HepG2 (cell line): ENCODE measurements at regions not wholly inside any gene's neighbourhood (a gene's known extent, or its start where the extent isn't known, plus 50 kb on each side); places are given as distances from the start of the nearest gene placed in this dataset.

ENCODE experiments used
- ATAC-seq: fragments of 200-7000 bp; cut with Tn5 transposase; 3 replicates; pipeline ENCODE4 v1.9.1; 2020; ENCODE audit warnings: mild to moderate bottlenecking, moderate library complexity
- BruUV-seq: library from RNA; stranded (reverse); fragments of 400-500 nt; replicated peaks from 2 replicates; lab custom pipeline; 2021; lab: Mats Ljungman, UMichigan
- CTCF ChIA-PET: fragments of 300-600 bp; formaldehyde crosslinking; extraction: SDS; loops from one replicate; lab custom pipeline; 2021; ENCODE audit warnings: low total read pairs, inconsistent platforms, low intra/inter-chr PET ratio; lab: Yijun Ruan, JAX
- POLR2A ChIA-PET: fragments of 350-600 bp; sonication (Branson Sonifier 250); formaldehyde crosslinking; loops from one replicate; lab custom pipeline; 2020; ENCODE audit warnings: antibody characterized with exemption, inconsistent platforms; lab: Yijun Ruan, JAX
- DNase-seq: peaks from one replicate; pipeline ENCODE4 v3.0.0-alpha.2; 2015; ENCODE audit warnings: low spot score
- FAIRE-seq: peaks from 3 replicates; lab custom pipeline; 2011; peaks lifted over from hg19 to GRCh38; lab: Jason Lieb, UNC
- H2AFZ ChIP-seq: one replicate; pipeline ENCODE4 v1.6.1; 2011; ENCODE audit warnings: low read length, inconsistent platforms
- H3K27ac ChIP-seq: fragments of 300-600 bp; 3 replicates; pipeline ENCODE4 v1.8.0; 2011; ENCODE audit warnings: mixed run types, mild to moderate bottlenecking, mixed read lengths, low read length, inconsistent platforms; ENCODE audit not compliant: insufficient read depth; ENCODE audit errors: extremely low read length
- H3K27me3 ChIP-seq, 2 experiments: fragments of 200-600 bp in 1 of 2; 2 replicates in 1 of 2; 3 replicates in 1 of 2; pipeline versions ENCODE4 v1.6.0 to v1.8.0; 2011; ENCODE audit warnings: low read length in 2 of 2, mild to moderate bottlenecking in 2 of 2, moderate library complexity in 2 of 2, inconsistent platforms in 1 of 2; ENCODE audit not compliant: insufficient read depth in 2 of 2, control insufficient read depth in 1 of 2
- H3K36me3 ChIP-seq, 2 experiments: fragments of 200-600 bp in 1 of 2; replicated peaks in 1 of 2; 2 replicates in 1 of 2; 3 replicates in 1 of 2; pipeline versions ENCODE4 v1.5.1 to v1.8.0; 2011; ENCODE audit warnings: low read length in 2 of 2, inconsistent platforms in 1 of 2; ENCODE audit not compliant: insufficient read depth in 2 of 2, control insufficient read depth in 1 of 2
- H3K4me1 ChIP-seq: 2 replicates; pipeline ENCODE4 v1.5.1; 2012; ENCODE audit warnings: low read length, inconsistent platforms; ENCODE audit not compliant: insufficient read depth
- H3K4me2 ChIP-seq: 2 replicates; pipeline ENCODE4 v1.6.0; 2011; ENCODE audit warnings: low read depth, low read length, inconsistent platforms
- H3K4me3 ChIP-seq, 3 experiments: fragments of 200-600 bp in 1 of 3; sonication (generic), shearing (Covaris generic) in 1 of 3; replicated peaks in 1 of 3; 2 replicates each; pipeline ENCODE4 v1.5.1; 2011 to 2016; ENCODE audit warnings: low read length in 3 of 3, inconsistent platforms in 2 of 3, low read depth in 2 of 3, mild to moderate bottlenecking in 2 of 3, control low read depth in 1 of 3, mixed read lengths in 1 of 3; ENCODE audit not compliant: insufficient read depth in 1 of 3
- H3K79me2 ChIP-seq: one replicate; pipeline ENCODE4 v1.6.1; 2011; ENCODE audit warnings: low read length, inconsistent platforms; ENCODE audit not compliant: insufficient read depth
- H3K9ac ChIP-seq: 2 replicates; pipeline ENCODE4 v1.6.0; 2011; ENCODE audit warnings: mild to moderate bottlenecking, low read depth, low read length, inconsistent platforms; ENCODE audit not compliant: insufficient read depth
- H3K9me3 ChIP-seq: 2 replicates; pipeline ENCODE4 v1.5.1; 2012; ENCODE audit warnings: mild to moderate bottlenecking, low read length
- H4K20me1 ChIP-seq: 2 replicates; pipeline ENCODE4 v1.6.0; 2011; ENCODE audit warnings: inconsistent platforms, mild to moderate bottlenecking, low read length, moderate library complexity; ENCODE audit not compliant: insufficient read depth
- BCL6 ChIP-seq: IDR thresholded peaks from 2 replicates; pipeline ENCODE4 v1.6.1; 2016; ENCODE audit warnings: missing genetic modification reagents, missing compliant biosample characterization
- BRF2 ChIP-seq: sonication (generic); formaldehyde crosslinking; IDR thresholded peaks from 2 replicates; pipeline ENCODE4 v1.8.1; 2022; ENCODE audit warnings: mild to moderate bottlenecking, missing genetic modification reagents
- CCDC6 ChIP-seq: sonication (generic); formaldehyde crosslinking; IDR thresholded peaks from 2 replicates; pipeline ENCODE4 v1.8.1; 2022; ENCODE audit warnings: mild to moderate bottlenecking, missing genetic modification reagents, moderate library complexity
- CHD4 ChIP-seq: fragments of 200-600 bp; sonication (generic); IDR thresholded peaks from 2 replicates; pipeline ENCODE4 v1.7.0; 2017; ENCODE audit warnings: mild to moderate bottlenecking, low read length, borderline replicate concordance
- GTF3A ChIP-seq: sonication (generic); formaldehyde crosslinking; conservative IDR thresholded peaks from 2 replicates; pipeline ENCODE4 v1.4.0; 2020; ENCODE audit warnings: mild to moderate bottlenecking, missing genetic modification reagents
- HDAC6 ChIP-seq: fragments of 200-600 bp; sonication (generic); IDR thresholded peaks from 2 replicates; pipeline ENCODE4 v1.7.0; 2017; ENCODE audit warnings: mild to moderate bottlenecking, antibody characterized with exemption, low read length, low read depth
- IRX3 ChIP-seq: sonication (generic); formaldehyde crosslinking; IDR thresholded peaks from 2 replicates; pipeline ENCODE4 v1.8.1; 2023; ENCODE audit warnings: mild to moderate bottlenecking, low read depth, missing genetic modification reagents, borderline replicate concordance
- KAT7 ChIP-seq: IDR thresholded peaks from 2 replicates; pipeline ENCODE4 v1.6.1; 2018; ENCODE audit warnings: borderline replicate concordance, missing compliant biosample characterization
- KDM2A ChIP-seq: sonication (generic); formaldehyde crosslinking; IDR thresholded peaks from 2 replicates; pipeline ENCODE4 v1.4.0; 2020; ENCODE audit warnings: low read depth, missing genetic modification reagents, borderline replicate concordance
- NFE2L1 ChIP-seq: sonication (generic); formaldehyde crosslinking; IDR thresholded peaks from 2 replicates; pipeline ENCODE4 v1.4.0; 2020; ENCODE audit warnings: missing genetic modification reagents, mild to moderate bottlenecking, borderline replicate concordance
- NR1H2 ChIP-seq: sonication (generic); formaldehyde crosslinking; IDR thresholded peaks from 2 replicates; pipeline ENCODE4 v1.8.1; 2022; ENCODE audit warnings: low read depth, missing genetic modification reagents, borderline replicate concordance
- PHF5A ChIP-seq: IDR thresholded peaks from one replicate; pipeline ENCODE4 v1.6.1; 2018; ENCODE audit warnings: low read depth, missing genetic modification reagents; ENCODE audit not compliant: unreplicated experiment
- RNF219 ChIP-seq: sonication (generic); formaldehyde crosslinking; IDR thresholded peaks from 2 replicates; pipeline ENCODE4 v1.5.0; 2020; ENCODE audit warnings: mild to moderate bottlenecking, missing genetic modification reagents
- TSC22D2 ChIP-seq: sonication (generic); formaldehyde crosslinking; IDR thresholded peaks from 2 replicates; pipeline ENCODE4 v1.5.1; 2020; ENCODE audit warnings: missing genetic modification reagents, mild to moderate bottlenecking, borderline replicate concordance
- U2AF1 ChIP-seq: fragments of 200-400 bp; formaldehyde crosslinking; optimal IDR thresholded peaks from 2 replicates; pipeline ENCODE3; 2017; ENCODE audit warnings: mild to moderate bottlenecking, low read depth, low read length
- ZIK1 ChIP-seq: sonication (generic); formaldehyde crosslinking; IDR thresholded peaks from 2 replicates; pipeline ENCODE4 v1.5.0; 2020; ENCODE audit warnings: mild to moderate bottlenecking, low read depth, missing genetic modification reagents, borderline replicate concordance
- ZNF282 ChIP-seq: fragments of 450-650 bp; IDR thresholded peaks from 2 replicates; pipeline ENCODE4 v1.6.1; 2018; ENCODE audit not compliant: partially characterized antibody
- WGBS: methylation state at CpG from one replicate; pipeline ENCODE4 v1.1.6; 2017; ENCODE audit warnings: low lambda C conversion rate; 5-methylcytosine and 5-hydroxymethylcytosine counted together
- in situ Hi-C: cut with HindIII; loops from 2 replicates; pipeline ENCODE4 v1.10.0; 2017; ENCODE audit warnings: low pct_unique_long_range_greater_than_20kb; ENCODE audit not compliant: extremely low pct_ligation_motif_present
- intact Hi-C: fragments of 100-400 bp; cut with micrococcal nuclease; formaldehyde crosslinking; loops from one replicate; pipeline ENCODE4 v1.10.0; 2022; ENCODE audit not compliant: unreplicated experiment

GRCh38 chr16:50915120-50915519, 173.2 kb downstream of the CYLD start:
- H3K36me3 ChIP-seq = no peaks in the 10 kb centered on the region
- H3K27me3 ChIP-seq = peaks cover 2 to 29% of the 10 kb centered on the region in 2 experiments; a peak in 3 of 5 replicates

DNA sequence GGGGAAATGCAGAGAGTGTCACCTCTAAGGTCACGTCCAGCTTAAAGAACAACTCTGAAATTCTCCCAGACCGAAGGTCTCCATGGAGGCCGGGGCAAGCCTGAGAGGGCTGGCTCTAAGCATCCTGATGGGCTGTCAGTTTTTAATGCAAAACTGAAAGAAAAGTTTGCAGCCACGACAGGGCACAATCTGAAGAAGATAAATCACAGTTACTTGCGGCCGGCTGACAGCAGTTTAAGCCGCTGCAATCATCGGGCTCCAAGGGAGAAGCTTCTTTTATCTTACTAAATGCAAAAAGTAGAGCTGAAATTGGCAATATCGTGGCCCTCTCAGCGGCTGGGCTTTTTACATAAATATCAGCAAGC, 168.8 kb downstream of the CYLD start:
- no peak for ATAC-seq
- WGBS = 40% methylated on average over 10 of the region's 10 CpGs
- H3K4me3 ChIP-seq = no peak overlapping the region
- no peak for TF ChIP-seq NR1H2 (CRISPR knock-in tag)
- TF ChIP-seq KAT7 (CRISPR knock-in tag) = no peak
- TF ChIP-seq ZNF282 = no peak
- TF ChIP-seq TSC22D2 (CRISPR knock-in tag) = no peak
- no peak for TF ChIP-seq CHD4
- TF ChIP-seq CCDC6 (CRISPR knock-in tag) = no peak
- TF ChIP-seq RNF219 (CRISPR knock-in tag) = no peak
- no peak for TF ChIP-seq ZIK1 (CRISPR knock-in tag)
- TF ChIP-seq GTF3A (CRISPR knock-in tag) = no peak
- no peak for TF ChIP-seq U2AF1
- TF ChIP-seq IRX3 (CRISPR knock-in tag) = no peak
- no peak for TF ChIP-seq PHF5A (CRISPR knock-in tag)

More at GRCh38 chr16:50915120-50915519, 173.2 kb downstream of the CYLD start:
- BruUV-seq = no TSS peak
- Histone ChIP-seq H3K4me2 (no peak overlapping the region), H3K4me3 (no peak overlapping the region), H3K4me1 (no peaks in the 10 kb centered on the region), H3K9ac (no peak overlapping the region), H3K9me3 (no peaks in the 10 kb centered on the region), H4K20me1 (no peaks in the 10 kb centered on the region), H3K79me2 (no peaks in the 10 kb centered on the region), H2AFZ (no peak overlapping the region), H3K27ac (no peak overlapping the region)
- ATAC-seq (no peak), FAIRE-seq (no peak), DNase-seq (no peak)
- CTCF ChIA-PET = no interaction called here
- WGBS = 87% methylated on average over 2 of the region's 2 CpGs
- intact Hi-C loops (no loop called here), in situ Hi-C loops (no loop called here)
- POLR2A ChIA-PET = no interaction called here
- no peak for TF ChIP-seq HDAC6
- no peak for TF ChIP-seq BRF2 (CRISPR knock-in tag)
- no peak for TF ChIP-seq NFE2L1
- no peak for TF ChIP-seq BCL6 (CRISPR knock-in tag)
- no peak for TF ChIP-seq KDM2A

More for the DNA sequence above, 168.8 kb downstream of the CYLD start:
- intact Hi-C loops (no loop called here), in situ Hi-C loops (no loop called here)
- Histone ChIP-seq H3K4me2 (no peak overlapping the region), H3K27ac (no peak overlapping the region), H3K9ac (no peak overlapping the region), H3K79me2 (no peaks in the 10 kb centered on the region), H2AFZ (no peak overlapping the region), H4K20me1 (no peaks in the 10 kb centered on the region), H3K27me3 (peaks cover 2 to 26% of the 10 kb centered on the region in 2 experiments; a peak in 2 of 5 replicates), H3K9me3 (no peaks in the 10 kb centered on the region), H3K4me1 (no peaks in the 10 kb centered on the region), H3K36me3 (no peaks in the 10 kb centered on the region)
- no peak for DNase-seq
- no peak for FAIRE-seq
- no TSS peak for BruUV-seq
- ChIA-PET POLR2A (no interaction called here), CTCF (no interaction called here)
